ENCODE measurements at regions not wholly inside any gene's neighbourhood (a gene's known extent, or its start where the extent isn't known, plus 50 kb on each side); places are given as distances from the start of the nearest gene placed in this dataset.

GRCh38 chr15:31905054-31905453 is 125.3 kb upstream of the CHRNA7 start:
- H3K27ac ChIP-seq, result no peak overlapping the region
- TF ChIP-seq, protein P1, sequence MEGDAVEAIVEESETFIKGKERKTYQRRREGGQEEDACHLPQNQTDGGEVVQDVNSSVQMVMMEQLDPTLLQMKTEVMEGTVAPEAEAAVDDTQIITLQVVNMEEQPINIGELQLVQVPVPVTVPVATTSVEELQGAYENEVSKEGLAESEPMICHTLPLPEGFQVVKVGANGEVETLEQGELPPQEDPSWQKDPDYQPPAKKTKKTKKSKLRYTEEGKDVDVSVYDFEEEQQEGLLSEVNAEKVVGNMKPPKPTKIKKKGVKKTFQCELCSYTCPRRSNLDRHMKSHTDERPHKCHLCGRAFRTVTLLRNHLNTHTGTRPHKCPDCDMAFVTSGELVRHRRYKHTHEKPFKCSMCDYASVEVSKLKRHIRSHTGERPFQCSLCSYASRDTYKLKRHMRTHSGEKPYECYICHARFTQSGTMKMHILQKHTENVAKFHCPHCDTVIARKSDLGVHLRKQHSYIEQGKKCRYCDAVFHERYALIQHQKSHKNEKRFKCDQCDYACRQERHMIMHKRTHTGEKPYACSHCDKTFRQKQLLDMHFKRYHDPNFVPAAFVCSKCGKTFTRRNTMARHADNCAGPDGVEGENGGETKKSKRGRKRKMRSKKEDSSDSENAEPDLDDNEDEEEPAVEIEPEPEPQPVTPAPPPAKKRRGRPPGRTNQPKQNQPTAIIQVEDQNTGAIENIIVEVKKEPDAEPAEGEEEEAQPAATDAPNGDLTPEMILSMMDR (conservative IDR thresholded peaks at IDR 0.05), result no peak
- no peak for TF ChIP-seq ZFX (IDR thresholded peaks at IDR 0.05)

- TF ChIP-seq ZFX (IDR thresholded peaks at IDR 0.05), result no peak
- TF ChIP-seq, protein P1 (conservative IDR thresholded peaks at IDR 0.05), result no peak
- no peak overlapping the region for H3K27ac ChIP-seq
Measured at GRCh38 chr15:31925541-31925940, 104.8 kb upstream of the CHRNA7 start.

DNA sequence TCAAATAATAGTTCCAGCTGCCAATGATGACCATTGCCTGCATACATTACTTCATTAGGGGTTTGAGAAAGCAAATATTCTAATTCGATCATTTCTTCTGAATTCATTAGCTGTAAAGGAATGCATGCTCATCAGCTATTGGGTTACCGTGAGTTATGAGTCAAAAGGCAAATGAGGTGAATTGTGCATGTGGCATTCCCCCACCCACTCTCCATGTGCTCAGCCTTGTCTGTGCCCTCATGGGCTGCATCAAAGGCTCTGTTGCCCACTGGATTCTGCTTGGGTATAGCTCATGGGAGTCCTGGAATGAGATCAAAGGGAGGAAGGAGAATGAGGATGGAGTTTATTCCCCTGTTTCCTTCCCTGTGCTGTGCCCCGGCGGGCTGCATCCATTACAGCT is 99.3 kb upstream of the CHRNA7 start:
- TF ChIP-seq, protein P1 (conservative IDR thresholded peaks at IDR 0.05), result no peak
- TF ChIP-seq ZFX (IDR thresholded peaks at IDR 0.05), result no peak
- no peak overlapping the region for H3K27ac ChIP-seq

DNA sequence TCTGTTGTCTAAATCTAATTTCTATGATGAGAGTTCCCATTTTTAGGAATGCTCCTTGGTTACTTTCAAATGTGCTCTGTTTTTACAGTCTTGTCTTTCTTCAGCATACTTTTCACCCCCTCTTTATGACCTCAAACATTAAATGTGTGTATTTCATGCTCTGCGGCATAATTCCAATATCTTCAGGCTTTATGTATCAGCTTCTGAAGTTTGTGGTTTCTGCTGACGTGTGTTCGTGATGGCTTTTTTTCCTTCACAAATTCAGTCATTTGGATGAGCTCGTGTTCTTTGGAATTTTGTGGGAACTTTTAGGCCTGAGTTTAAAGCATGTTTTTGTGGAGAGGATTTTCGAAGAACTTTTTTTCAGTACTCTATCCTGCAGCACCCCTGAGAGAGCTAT is 97.7 kb upstream of the CHRNA7 start:
- TF ChIP-seq, protein P1 (conservative IDR thresholded peaks at IDR 0.05), result no peak
- no peak for TF ChIP-seq ZFX (IDR thresholded peaks at IDR 0.05)
- H3K27ac ChIP-seq, result no peak overlapping the region

- TF ChIP-seq, protein P1 (conservative IDR thresholded peaks at IDR 0.05), result no peak
- no peak for TF ChIP-seq ZFX (IDR thresholded peaks at IDR 0.05)
- H3K27ac ChIP-seq, result no peak overlapping the region
Measured at GRCh38 chr15:31934821-31935220, 95.5 kb upstream of the CHRNA7 start.

- no peak overlapping the region for H3K27ac ChIP-seq
- TF ChIP-seq, protein P1 (conservative IDR thresholded peaks at IDR 0.05), result no peak; the same call in 1 of the 2 replicates
- no peak for TF ChIP-seq ZFX (IDR thresholded peaks at IDR 0.05)
Measured at GRCh38 chr15:31953478-31953877, 76.8 kb upstream of the CHRNA7 start.

- no peak for TF ChIP-seq ZFX (IDR thresholded peaks at IDR 0.05)
- TF ChIP-seq, protein P1 (conservative IDR thresholded peaks at IDR 0.05), result no peak
- H3K27ac ChIP-seq, result no peak overlapping the region
Measured at GRCh38 chr15:31954374-31955172, 75.7 kb upstream of the CHRNA7 start.

Measured in C4-2B (cell line).